ENCODE measurements at regions not wholly inside any gene's neighbourhood (a gene's known extent, or its start where the extent isn't known, plus 50 kb on each side); places are given as distances from the start of the nearest gene placed in this dataset.

DNA sequence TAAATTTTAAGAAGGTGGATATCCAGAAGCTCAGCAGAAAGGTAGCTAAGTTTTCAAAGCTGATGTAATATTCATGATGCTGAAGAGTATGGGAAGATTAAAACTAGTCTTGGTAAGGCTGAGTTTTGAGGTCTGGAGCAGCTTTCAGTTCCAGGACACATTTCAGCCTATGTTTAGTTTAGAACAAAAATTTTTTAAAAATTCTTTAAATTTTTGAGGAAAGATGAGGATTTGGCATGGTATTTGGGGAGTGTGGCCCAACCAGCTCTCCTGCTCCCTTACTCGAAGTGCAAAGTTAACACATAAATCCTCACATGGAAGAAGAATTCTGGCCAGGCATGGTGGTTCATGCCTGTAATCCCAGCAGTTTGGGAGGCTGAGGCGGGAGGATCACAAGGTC is 1039.1 kb downstream of the NAALADL2 start:
- TF ChIP-seq POLR2A (IDR thresholded peaks at IDR 0.05; ENCODE audit: low read depth, low read length) (no peak), SPI1 (IDR thresholded peaks at IDR 0.05; ENCODE audit: low read depth, low read length) (no peak)

Data from GM12891 (cell line).